ENCODE measurements at regions not wholly inside any gene's neighbourhood (a gene's known extent, or its start where the extent isn't known, plus 50 kb on each side); places are given as distances from the start of the nearest gene placed in this dataset.

- no TSS peak for BruUV-seq (replicated peaks)
- Histone ChIP-seq H2AFZ (no peak overlapping the region), H3K36me3 (ENCODE audit: low read depth) (no peaks in the 10 kb centered on the region), H3K4me2 (no peak overlapping the region), H3K27me3 (ENCODE audit: insufficient read depth, low read depth) (no peaks in the 10 kb centered on the region), H3K4me1 (replicated peaks; ENCODE audit: insufficient read depth) (no peaks in the 10 kb centered on the region), H3K9me3 (ENCODE audit: insufficient read depth, low read depth) (no peaks in the 10 kb centered on the region), H3K4me3 (no peak overlapping the region), H4K20me1 (ENCODE audit: insufficient read depth) (no peaks in the 10 kb centered on the region), H3K27ac (no peak overlapping the region), H3F3A (ENCODE audit: insufficient read depth, low read depth) (no peaks in the 10 kb centered on the region), H3K79me2 (ENCODE audit: low read depth) (no peaks in the 10 kb centered on the region), H3K9me2 (ENCODE audit: insufficient read depth) (no peaks in the 10 kb centered on the region)
- intact Hi-C loops (cut with micrococcal nuclease; ENCODE audit: unreplicated experiment): no loop called here
- ChIA-PET POLR2A (ENCODE audit: unreplicated experiment) (no interaction called here), CTCF (no interaction called here)
- no peak for TF ChIP-seq CTCF (conservative IDR thresholded peaks at IDR 0.05)
- TF ChIP-seq EZH2 (IDR thresholded peaks at IDR 0.05; ENCODE audit: low read depth): no peak
- DNase-seq: no peak
These were observed 1226.1 kb downstream of the NCAM2 start for GRCh38 chr21:22224261-22224660.

- no peak for DNase-seq
These were observed 1227.1 kb downstream of the NCAM2 start for GRCh38 chr21:22225299-22225698.

GRCh38 chr21:22231013-22231412 is 1232.8 kb downstream of the NCAM2 start:
- H3K36me3 ChIP-seq (ENCODE audit: low read depth): no peaks in the 10 kb centered on the region
- H3F3A ChIP-seq (ENCODE audit: insufficient read depth, low read depth): no peaks in the 10 kb centered on the region
- H2AFZ ChIP-seq: no peak overlapping the region
- TF ChIP-seq CTCF (conservative IDR thresholded peaks at IDR 0.05): no peak
- TF ChIP-seq EZH2 (IDR thresholded peaks at IDR 0.05; ENCODE audit: low read depth): no peak
- H3K9me2 ChIP-seq (ENCODE audit: insufficient read depth): no peaks in the 10 kb centered on the region
- intact Hi-C loops (cut with micrococcal nuclease; ENCODE audit: unreplicated experiment): no loop called here
- no peaks in the 10 kb centered on the region for H3K79me2 ChIP-seq (ENCODE audit: low read depth)
- DNase-seq: no peak
- H3K4me1 ChIP-seq (replicated peaks; ENCODE audit: insufficient read depth): no peaks in the 10 kb centered on the region
- no peak overlapping the region for H3K4me2 ChIP-seq
- no TSS peak for BruUV-seq (replicated peaks)
- ChIA-PET POLR2A (ENCODE audit: unreplicated experiment) (no interaction called here), CTCF (no interaction called here)
- no peak overlapping the region for H3K4me3 ChIP-seq
- H3K9me3 ChIP-seq (ENCODE audit: insufficient read depth, low read depth): no peaks in the 10 kb centered on the region
- no peaks in the 10 kb centered on the region for H4K20me1 ChIP-seq (ENCODE audit: insufficient read depth)
- H3K27ac ChIP-seq: no peak overlapping the region
- H3K27me3 ChIP-seq (ENCODE audit: insufficient read depth, low read depth): no peaks in the 10 kb centered on the region

More at GRCh38 chr21:22225299-22225698, 1227.1 kb downstream of the NCAM2 start:
- Histone ChIP-seq H2AFZ (no peak overlapping the region), H3K79me2 (ENCODE audit: low read depth) (no peaks in the 10 kb centered on the region), H3F3A (ENCODE audit: insufficient read depth, low read depth) (no peaks in the 10 kb centered on the region), H3K9me3 (ENCODE audit: insufficient read depth, low read depth) (no peaks in the 10 kb centered on the region), H3K27ac (no peak overlapping the region), H3K4me1 (replicated peaks; ENCODE audit: insufficient read depth) (no peaks in the 10 kb centered on the region), H4K20me1 (ENCODE audit: insufficient read depth) (no peaks in the 10 kb centered on the region), H3K9me2 (ENCODE audit: insufficient read depth) (no peaks in the 10 kb centered on the region), H3K4me2 (no peak overlapping the region), H3K36me3 (ENCODE audit: low read depth) (no peaks in the 10 kb centered on the region), H3K4me3 (no peak overlapping the region), H3K27me3 (ENCODE audit: insufficient read depth, low read depth) (no peaks in the 10 kb centered on the region)
- BruUV-seq (replicated peaks): no TSS peak
- CTCF ChIA-PET: no interaction called here
- POLR2A ChIA-PET (ENCODE audit: unreplicated experiment): no interaction called here
- TF ChIP-seq CTCF (conservative IDR thresholded peaks at IDR 0.05): no peak
- TF ChIP-seq EZH2 (IDR thresholded peaks at IDR 0.05; ENCODE audit: low read depth): no peak
- intact Hi-C loops (cut with micrococcal nuclease; ENCODE audit: unreplicated experiment): no loop called here
